ENCODE measurements at regions not wholly inside any gene's neighbourhood (a gene's known extent, or its start where the extent isn't known, plus 50 kb on each side); places are given as distances from the start of the nearest gene placed in this dataset.

GRCh38 chr22:44363013-44363979 is 50.5 kb upstream of the SHISAL1 start:
- Histone ChIP-seq H3K36me3 (no peaks in the 10 kb centered on the region), H3K9me3 (no peaks in the 10 kb centered on the region), H3K4me3 (no peak overlapping the region), H3K27ac (peak overlapping the region; percentile 55 to 67), H3K4me1 (peaks cover 4 to 10% of the 10 kb centered on the region in 2 donors), H3K27me3 (no peaks in the 10 kb centered on the region)
- intact Hi-C loops (cut with DNase I; ENCODE audit: low total_unique reads) = no loop called here
- peak; percentile 89 to 92 for DNase-seq
- TF ChIP-seq CTCF (IDR thresholded peaks at IDR 0.05) (no peak), POLR2A (IDR thresholded peaks at IDR 0.05) (no peak)

GRCh38 chr22:44362249-44363012 is 49.7 kb upstream of the SHISAL1 start:
- H3K9me3 ChIP-seq = no peaks in the 10 kb centered on the region
- peak in 1 of 2 donors; percentile 9 for DNase-seq
- no peak overlapping the region for H3K4me3 ChIP-seq
- H3K27me3 ChIP-seq = no peaks in the 10 kb centered on the region
- TF ChIP-seq CTCF (IDR thresholded peaks at IDR 0.05) (no peak), POLR2A (IDR thresholded peaks at IDR 0.05) (no peak)
- H3K27ac ChIP-seq = peak overlapping the region; percentile 55 to 67
- intact Hi-C loops (cut with DNase I; ENCODE audit: low total_unique reads) = no loop called here
- no peaks in the 10 kb centered on the region for H3K36me3 ChIP-seq
- H3K4me1 ChIP-seq = peaks cover 10 to 11% of the 10 kb centered on the region in 2 donors

Measured in uterus (tissue), 3 donors.